Renal pelvis (tissue), 1 donor: ENCODE measurements at regions not wholly inside any gene's neighbourhood (a gene's known extent, or its start where the extent isn't known, plus 50 kb on each side); places are given as distances from the start of the nearest gene placed in this dataset.

Experiments used
- DNase-seq: peaks from one replicate; pipeline ENCODE4 v3.0.0-alpha.2; 2013

GRCh38 chr7:124423863-124424262, 341.7 kb downstream of the GPR37 start:
- no peak for DNase-seq

DNA sequence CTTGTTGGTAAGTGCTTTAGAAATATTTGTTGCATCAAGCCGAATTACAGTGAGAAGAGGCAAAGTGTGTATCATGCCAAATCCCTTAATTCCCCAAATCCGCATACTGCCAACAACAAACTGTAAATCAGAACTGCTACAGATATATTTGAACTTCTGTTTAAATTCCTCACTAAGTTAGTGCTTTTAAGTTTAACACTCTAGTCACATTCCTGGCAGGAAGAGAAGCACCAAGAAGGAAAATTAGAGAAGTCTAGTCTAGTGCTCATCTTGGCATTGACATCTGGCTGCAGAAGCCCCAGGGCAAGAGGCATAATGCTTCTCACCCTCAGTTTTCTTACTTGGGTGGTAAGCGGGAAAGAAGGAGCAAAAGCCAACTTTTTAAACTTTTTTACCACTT, 343.5 kb downstream of the GPR37 start:
- DNase-seq, result no peak

DNA sequence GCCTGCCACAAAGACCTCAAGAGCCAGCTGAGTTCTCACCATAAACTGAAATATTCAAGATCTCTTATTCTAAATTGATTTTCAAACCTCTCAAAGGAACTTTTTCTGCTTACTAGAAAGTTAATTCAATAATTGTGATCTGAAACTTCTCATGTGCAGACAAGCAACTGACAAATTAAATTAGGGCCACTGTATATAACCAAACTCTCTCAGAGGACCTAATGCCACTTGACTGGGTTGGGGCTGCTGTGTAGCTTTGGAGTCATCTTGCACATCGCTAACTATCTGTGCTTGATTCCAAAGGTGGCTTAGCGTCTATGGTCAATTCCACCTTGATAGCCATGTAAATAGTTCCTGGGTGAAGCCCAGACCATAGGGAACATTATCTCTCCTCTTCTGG, 345.2 kb downstream of the GPR37 start:
- no peak for DNase-seq

DNA sequence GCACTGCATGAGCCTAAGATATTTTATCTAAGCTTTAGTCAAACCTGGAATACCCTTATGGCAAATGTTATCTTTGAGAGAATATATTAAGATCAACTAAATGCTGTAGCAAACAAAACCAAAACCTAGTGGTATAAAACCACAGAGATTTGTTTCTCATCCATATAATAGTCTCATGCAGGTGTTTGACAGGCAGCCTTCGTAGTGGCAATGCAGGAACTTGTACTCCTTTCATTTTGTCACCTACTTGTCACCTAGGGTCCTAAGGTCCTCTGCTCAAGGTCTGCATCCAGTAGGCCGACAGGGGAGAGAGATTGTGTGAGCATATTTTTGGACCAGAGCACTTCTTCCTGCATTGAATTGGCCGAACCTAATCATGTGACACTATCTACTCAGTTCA, 352.6 kb downstream of the GPR37 start:
- no peak for DNase-seq

GRCh38 chr7:124412531-124412930, 353.1 kb downstream of the GPR37 start:
- DNase-seq, result no peak

GRCh38 chr7:124411796-124412195, 353.8 kb downstream of the GPR37 start:
- no peak for DNase-seq

DNA sequence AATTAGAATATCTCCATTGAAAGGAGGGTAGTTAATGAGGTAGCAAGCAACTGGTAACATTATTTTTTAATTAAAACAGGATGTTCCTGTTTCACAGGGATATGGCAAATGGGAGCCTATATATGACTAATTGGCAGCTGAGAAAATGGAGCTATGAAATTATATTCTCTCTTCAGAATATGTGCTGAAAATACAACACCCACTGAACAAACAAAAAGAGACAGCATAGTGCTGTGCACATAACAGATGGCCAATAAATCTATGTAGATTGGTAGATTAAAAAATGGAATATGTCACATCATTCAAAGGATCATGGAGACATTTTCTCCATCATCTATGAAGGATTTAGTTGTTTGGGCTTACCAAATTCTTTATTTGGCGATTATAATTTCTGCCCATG, 362.0 kb downstream of the GPR37 start:
- DNase-seq, result no peak

DNA sequence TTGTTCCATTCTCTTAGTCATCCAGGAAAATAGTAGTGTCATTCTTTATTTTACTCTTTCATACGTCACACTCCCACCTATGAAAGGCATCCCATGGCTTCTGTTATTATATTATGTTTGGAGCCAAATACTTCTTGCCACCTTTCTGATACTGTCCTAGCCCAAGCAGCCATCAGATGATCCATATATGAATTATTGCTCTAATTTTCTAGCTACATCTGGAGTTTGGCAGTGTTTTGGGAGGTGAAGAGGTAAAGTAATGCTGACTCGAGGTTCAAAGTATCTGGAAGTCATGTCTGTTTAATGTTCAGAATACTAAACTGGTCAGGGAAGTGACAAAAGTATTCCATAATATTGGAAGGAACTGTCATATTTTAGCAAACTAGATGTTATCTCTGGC, 362.5 kb downstream of the GPR37 start:
- no peak for DNase-seq

DNA sequence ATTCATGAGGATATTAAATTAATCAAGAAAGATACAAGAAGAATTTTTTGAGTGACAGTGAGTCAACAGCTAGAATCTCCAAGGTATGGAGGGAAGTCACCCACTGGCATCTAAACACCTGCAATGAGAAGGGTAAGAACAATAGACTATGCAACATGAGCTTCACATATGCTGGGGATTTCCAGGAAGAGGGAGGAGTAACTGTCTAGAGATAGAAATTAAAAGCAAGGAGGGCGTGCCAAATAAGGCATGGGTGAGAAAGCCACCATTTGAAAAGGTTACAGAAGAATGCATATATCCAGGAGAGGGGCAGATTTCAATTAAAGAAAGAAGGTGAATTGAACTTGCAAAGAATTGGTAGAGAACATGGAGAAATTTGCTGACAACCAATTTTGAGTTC, 365.7 kb downstream of the GPR37 start:
- no peak for DNase-seq

DNA sequence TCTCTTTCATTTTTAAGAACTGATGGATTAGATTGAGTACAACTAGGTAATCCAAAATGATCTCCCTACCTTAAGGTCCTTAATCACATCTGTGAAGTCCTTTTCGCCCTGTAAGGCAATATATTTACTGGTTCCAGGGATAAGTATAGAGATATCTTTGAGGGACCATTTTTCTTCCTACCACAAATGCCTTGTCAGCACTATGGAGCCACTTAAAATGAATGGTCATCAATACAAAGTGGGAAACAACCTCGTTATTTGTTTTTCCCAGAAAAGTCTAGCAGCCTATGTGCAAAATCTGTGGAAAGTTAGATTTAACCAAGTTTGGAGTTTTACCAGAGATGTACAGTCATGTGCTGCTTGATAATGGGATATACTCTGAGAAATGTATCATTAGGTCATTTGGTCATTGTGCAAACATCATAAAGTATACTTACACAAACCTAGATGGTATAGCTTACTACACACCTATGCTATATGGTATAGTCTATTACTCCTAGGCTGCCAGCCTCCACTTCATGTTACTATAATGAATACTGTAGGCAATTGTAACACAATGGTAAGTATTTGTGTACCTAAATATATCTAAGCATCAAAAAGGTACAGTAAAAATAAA, 366.2 kb upstream of the TMEM229A start:
- no peak for DNase-seq

- no peak for DNase-seq
Observed at GRCh38 chr7:124397134-124397533, 364.3 kb upstream of the TMEM229A start.

- DNase-seq, result no peak
Observed at GRCh38 chr7:124390301-124390700, 357.4 kb upstream of the TMEM229A start.

DNA sequence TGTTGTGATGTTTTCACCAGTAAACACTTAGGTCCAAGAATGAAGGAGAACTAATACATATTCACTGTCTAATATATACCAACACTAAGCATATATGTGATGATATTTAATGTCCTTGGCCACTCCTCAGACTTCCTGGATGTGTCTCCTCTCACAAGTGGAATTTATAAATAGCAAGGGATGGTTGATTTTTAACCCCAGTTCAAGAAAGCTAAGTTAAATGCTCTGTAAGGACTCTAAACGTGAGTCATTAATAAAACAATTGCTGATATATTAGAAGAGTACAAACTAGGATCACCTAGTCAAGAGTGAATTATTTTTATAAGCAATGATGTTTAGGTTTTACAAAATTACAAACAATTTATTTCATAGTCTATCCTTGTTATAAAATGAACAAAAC, 355.9 kb upstream of the TMEM229A start:
- no peak for DNase-seq

- DNase-seq, result no peak
Observed at GRCh38 chr7:124387056-124387455, 354.2 kb upstream of the TMEM229A start.

DNA sequence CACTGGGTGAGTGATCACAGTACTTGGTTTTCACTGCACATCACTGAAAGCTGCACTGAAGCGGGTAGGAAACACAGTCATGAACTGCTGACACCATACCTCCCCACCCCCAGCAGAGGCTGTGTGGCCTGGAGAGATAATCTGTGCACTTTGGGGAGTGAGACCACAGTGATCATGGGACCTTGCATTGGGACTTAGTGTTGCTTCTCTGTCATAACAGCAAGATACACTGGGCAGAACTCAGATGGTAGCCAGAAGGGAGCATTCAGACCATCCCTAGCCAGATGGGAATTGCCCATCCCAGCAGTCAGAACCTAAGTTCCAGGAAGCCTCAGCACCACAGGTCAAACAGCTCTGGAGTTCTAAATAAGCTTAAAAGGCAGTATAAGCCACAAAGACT, 346.4 kb upstream of the TMEM229A start:
- DNase-seq, result no peak

GRCh38 chr7:124376111-124376510, 343.2 kb upstream of the TMEM229A start:
- no peak for DNase-seq

DNA sequence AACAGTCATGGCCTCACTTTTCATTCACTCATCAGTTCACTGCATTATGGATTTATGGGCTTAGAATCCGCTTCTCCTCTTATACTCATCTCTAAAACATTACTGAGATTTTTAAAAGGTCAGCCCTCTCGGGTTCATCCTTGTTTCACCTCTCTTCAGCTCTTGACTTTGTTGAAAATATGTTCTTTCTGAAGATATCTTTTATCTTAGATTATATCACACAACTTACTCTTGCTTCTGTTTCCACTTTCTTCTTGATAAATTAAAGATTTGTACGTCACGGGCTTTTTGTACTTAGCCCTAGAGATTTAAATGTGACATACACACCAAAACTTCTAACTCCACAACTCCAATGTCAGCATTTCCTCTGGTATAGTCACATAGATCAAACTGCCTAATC, 342.5 kb upstream of the TMEM229A start:
- DNase-seq, result no peak

DNA sequence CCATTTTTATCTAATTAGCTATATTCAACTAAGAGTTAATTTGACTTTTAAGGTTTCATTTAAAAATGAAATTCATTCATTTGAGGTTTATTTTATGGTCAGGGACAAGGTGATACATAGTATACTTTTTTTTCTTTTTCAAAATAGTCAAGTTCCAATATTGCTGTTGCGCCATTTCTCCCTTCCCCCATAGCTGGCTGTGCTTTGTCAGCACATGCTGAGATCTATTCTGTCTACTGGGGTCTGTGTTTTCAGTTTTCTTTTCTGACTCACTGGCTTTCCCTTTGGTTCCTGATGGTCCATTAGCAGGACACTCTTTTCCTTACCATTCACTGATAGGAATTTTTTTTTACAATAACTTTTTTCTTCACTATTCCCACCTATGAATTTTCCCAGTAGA, 336.4 kb upstream of the TMEM229A start:
- no peak for DNase-seq

GRCh38 chr7:124366118-124366517, 333.3 kb upstream of the TMEM229A start:
- DNase-seq, result no peak

DNA sequence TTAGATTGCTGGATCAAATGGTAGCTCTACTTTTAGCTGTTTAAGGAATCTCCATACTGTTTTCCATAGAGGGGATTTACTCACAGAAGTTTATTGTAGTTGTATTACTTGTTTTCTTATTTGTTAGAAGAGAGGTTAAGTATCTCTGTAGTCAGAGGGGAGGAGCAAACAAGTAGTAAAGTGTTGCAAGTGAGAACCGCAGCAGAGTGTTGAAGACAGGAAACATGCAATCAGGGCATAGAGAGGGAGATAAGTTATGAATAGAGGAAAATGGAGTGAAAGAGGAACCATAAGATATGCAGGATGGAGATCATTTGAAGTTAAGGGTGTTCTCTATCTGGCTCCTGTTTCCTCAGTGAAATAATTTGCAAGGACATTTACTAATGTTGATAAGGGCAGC, 331.4 kb upstream of the TMEM229A start:
- DNase-seq, result no peak

- no peak for DNase-seq
Observed at GRCh38 chr7:124354201-124354600, 321.3 kb upstream of the TMEM229A start.

- DNase-seq, result no peak
Observed at GRCh38 chr7:124351950-124352349, 319.1 kb upstream of the TMEM229A start.

GRCh38 chr7:124349443-124349842, 316.6 kb upstream of the TMEM229A start:
- no peak for DNase-seq

DNA sequence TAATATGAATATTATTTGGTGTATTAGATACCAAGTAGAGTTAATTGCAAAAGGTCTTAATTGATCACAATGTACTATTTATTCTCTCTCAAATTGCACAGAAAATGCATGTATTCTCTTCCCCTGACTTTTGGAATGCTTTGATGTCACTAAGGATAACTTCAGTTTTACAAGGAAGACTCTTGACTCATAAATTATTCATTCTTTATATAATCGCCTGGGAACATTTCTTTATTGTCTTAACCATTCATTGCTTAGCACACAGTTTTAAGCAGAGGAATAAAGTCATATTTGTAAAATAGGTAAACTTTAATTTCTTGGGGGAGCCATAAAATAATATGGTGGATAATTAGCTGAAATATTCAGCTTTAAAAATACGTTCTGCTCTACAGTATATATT, 306.0 kb upstream of the TMEM229A start:
- no peak for DNase-seq
